ENCODE measurements at regions not wholly inside any gene's neighbourhood (a gene's known extent, or its start where the extent isn't known, plus 50 kb on each side); places are given as distances from the start of the nearest gene placed in this dataset.
"Not testable (repeated sequence)": the region's sequence is repeated elsewhere in the genome, so short reads cannot be mapped to it uniquely, and the experiment has no call there.

- DNase-seq, result no peak
Measured at GRCh38 chr11:97451441-97451840, 1061.6 kb downstream of the JRKL start.

- DNase-seq, result no peak
Measured at GRCh38 chr11:97454988-97455387, 1065.2 kb downstream of the JRKL start.

GRCh38 chr11:97460091-97460490 lies 1070.3 kb downstream of the JRKL start:
- DNase-seq, result no peak

GRCh38 chr11:97461044-97461880 lies 1071.4 kb downstream of the JRKL start:
- DNase-seq, result no peak

- no peak for DNase-seq
Measured at GRCh38 chr11:97461934-97462333, 1072.1 kb downstream of the JRKL start.

- DNase-seq, result no peak
Measured at GRCh38 chr11:97463891-97464290, 1074.1 kb downstream of the JRKL start.

GRCh38 chr11:97471480-97471879 lies 1081.7 kb downstream of the JRKL start:
- DNase-seq, result no peak

- DNase-seq, result no peak
Measured at GRCh38 chr11:97487387-97487786, 1097.6 kb downstream of the JRKL start.

- no peak for DNase-seq
Measured at GRCh38 chr11:97498891-97499290, 1109.1 kb downstream of the JRKL start.

GRCh38 chr11:97502201-97502600 lies 1112.4 kb downstream of the JRKL start:
- no peak for DNase-seq

GRCh38 chr11:97506076-97506759 lies 1116.4 kb downstream of the JRKL start:
- no peak for DNase-seq

- DNase-seq, result no peak
Measured at GRCh38 chr11:97514446-97514845, 1124.6 kb downstream of the JRKL start.

GRCh38 chr11:97516688-97517087 lies 1126.9 kb downstream of the JRKL start:
- DNase-seq, result no peak

- DNase-seq, result no peak
Measured at GRCh38 chr11:97525273-97525672, 1135.5 kb downstream of the JRKL start.

GRCh38 chr11:97537407-97538150 lies 1147.8 kb downstream of the JRKL start:
- DNase-seq, result no peak

GRCh38 chr11:97544431-97544830 lies 1154.6 kb downstream of the JRKL start:
- no peak for DNase-seq

GRCh38 chr11:97548280-97548679 lies 1158.5 kb downstream of the JRKL start:
- DNase-seq, result no peak

GRCh38 chr11:97557399-97557798 lies 1167.6 kb downstream of the JRKL start:
- no peak for DNase-seq

GRCh38 chr11:97567801-97568200 lies 1178.0 kb downstream of the JRKL start:
- DNase-seq, result no peak

- no peak for DNase-seq
Measured at GRCh38 chr11:97570636-97571035, 1180.8 kb downstream of the JRKL start.

GRCh38 chr11:97573771-97574170 lies 1184.0 kb downstream of the JRKL start:
- not testable (repeated sequence) for DNase-seq

GRCh38 chr11:97574976-97575665 lies 1185.3 kb downstream of the JRKL start:
- DNase-seq, result no peak

Data from C1 segment of cervical spinal cord (tissue), 14 donors.